ENCODE measurements at regions not wholly inside any gene's neighbourhood (a gene's known extent, or its start where the extent isn't known, plus 50 kb on each side); places are given as distances from the start of the nearest gene placed in this dataset.
A peak's percentile ranks its signal among the peaks of the same experiment; 100 is the strongest.
"Not testable (repeated sequence)": the region's sequence is repeated elsewhere in the genome, so short reads cannot be mapped to it uniquely, and the experiment has no call there.

GRCh38 chr1:3992746-3993145 lies 92.7 kb upstream of the C1orf174 start:
- Histone ChIP-seq H3K36me3 (no peaks in the 10 kb centered on the region), H3K9me3 (ENCODE audit: severe bottlenecking) (peaks cover 4% of the 10 kb centered on the region), H3K27ac (no peak overlapping the region), H3K4me3 (ENCODE audit: low read depth, low read length) (no peak overlapping the region), H3K27me3 (ENCODE audit: insufficient read depth, low read depth, severe bottlenecking) (no peaks in the 10 kb centered on the region)
- no peak for DNase-seq
- no peak for TF ChIP-seq CTCF (IDR thresholded peaks at IDR 0.05; ENCODE audit: low read depth, low read length)

- peak; percentile 84 for DNase-seq
- H3K27me3 ChIP-seq (ENCODE audit: insufficient read depth, low read depth, severe bottlenecking) = no peaks in the 10 kb centered on the region
- H3K27ac ChIP-seq = peak overlapping the region; percentile 24; the same call in 1 of the 2 replicates
- no peaks in the 10 kb centered on the region for H3K36me3 ChIP-seq
- H3K9me3 ChIP-seq (ENCODE audit: severe bottlenecking) = peaks cover 4% of the 10 kb centered on the region
- no peak for TF ChIP-seq CTCF (IDR thresholded peaks at IDR 0.05; ENCODE audit: low read depth, low read length)
- peak overlapping the region; percentile 37 for H3K4me3 ChIP-seq (ENCODE audit: low read depth, low read length)
These were observed 93.7 kb upstream of the C1orf174 start for GRCh38 chr1:3993619-3994375.

- no peak for DNase-seq
- no peaks in the 10 kb centered on the region for H3K27me3 ChIP-seq (ENCODE audit: insufficient read depth, low read depth, severe bottlenecking)
- no peaks in the 10 kb centered on the region for H3K36me3 ChIP-seq
- H3K4me3 ChIP-seq (ENCODE audit: low read depth, low read length) = no peak overlapping the region
- TF ChIP-seq CTCF (IDR thresholded peaks at IDR 0.05; ENCODE audit: low read depth, low read length) = no peak
- H3K9me3 ChIP-seq (ENCODE audit: severe bottlenecking) = peaks cover 4% of the 10 kb centered on the region
- H3K27ac ChIP-seq = no peak overlapping the region
These were observed 95.2 kb upstream of the C1orf174 start for GRCh38 chr1:3995141-3995780.

GRCh38 chr1:3996846-3997705 lies 97.0 kb upstream of the C1orf174 start:
- TF ChIP-seq CTCF (IDR thresholded peaks at IDR 0.05; ENCODE audit: low read depth, low read length) = no peak
- no peak overlapping the region for H3K27ac ChIP-seq
- H3K4me3 ChIP-seq (ENCODE audit: low read depth, low read length) = no peak overlapping the region
- no peaks in the 10 kb centered on the region for H3K27me3 ChIP-seq (ENCODE audit: insufficient read depth, low read depth, severe bottlenecking)
- no peak for DNase-seq
- H3K9me3 ChIP-seq (ENCODE audit: severe bottlenecking) = no peaks in the 10 kb centered on the region
- H3K36me3 ChIP-seq = no peaks in the 10 kb centered on the region

- no peaks in the 10 kb centered on the region for H3K36me3 ChIP-seq
- TF ChIP-seq CTCF (IDR thresholded peaks at IDR 0.05; ENCODE audit: low read depth, low read length) = no peak
- no peak overlapping the region for H3K4me3 ChIP-seq (ENCODE audit: low read depth, low read length)
- no peaks in the 10 kb centered on the region for H3K9me3 ChIP-seq (ENCODE audit: severe bottlenecking)
- no peak overlapping the region for H3K27ac ChIP-seq
- no peak for DNase-seq
- H3K27me3 ChIP-seq (ENCODE audit: insufficient read depth, low read depth, severe bottlenecking) = no peaks in the 10 kb centered on the region
These were observed 98.0 kb upstream of the C1orf174 start for GRCh38 chr1:3998086-3998485.

- not testable (repeated sequence) for H3K36me3 ChIP-seq; DNase-seq; H3K27ac ChIP-seq; H3K27me3 ChIP-seq (ENCODE audit: insufficient read depth, low read depth, severe bottlenecking); H3K9me3 ChIP-seq (ENCODE audit: severe bottlenecking); H3K4me3 ChIP-seq (ENCODE audit: low read depth, low read length)
These were observed 99.4 kb upstream of the C1orf174 start for GRCh38 chr1:3999514-3999913.
